MCF 10A (cell line): ENCODE measurements at regions not wholly inside any gene's neighbourhood (a gene's known extent, or its start where the extent isn't known, plus 50 kb on each side); places are given as distances from the start of the nearest gene placed in this dataset.

Experiments
- BruUV-seq: library from RNA; stranded (reverse); fragments of 400-500 nt; replicated peaks from 2 replicates; lab custom pipeline; 2021; lab: Mats Ljungman, UMichigan
- CTCF ChIA-PET: fragments of 300-600 bp; sonication (Branson Sonifier 250); formaldehyde crosslinking; extraction: SDS; loops from one replicate; lab custom pipeline; 2021; ENCODE audit warnings: antibody characterized with exemption, inconsistent platforms; lab: Yijun Ruan, JAX
- POLR2A ChIA-PET: fragments of 300-600, 350-650 bp; sonication (Branson Sonifier 250); formaldehyde crosslinking; extraction: SDS; loops from one replicate; lab custom pipeline; 2020; ENCODE audit warnings: antibody characterized with exemption, inconsistent platforms; lab: Yijun Ruan, JAX
- DNase-seq: peaks from one replicate; pipeline ENCODE4 v3.0.0-alpha.2; 2018; ENCODE audit not compliant: unreplicated experiment
- H3K27ac Mint-ChIP-seq: one replicate; pipeline ENCODE4 v1.8.0; 2022; ENCODE audit warnings: mild to moderate bottlenecking, low read depth, mixed read lengths; ENCODE audit not compliant: unreplicated experiment
- H3K27me3 Mint-ChIP-seq: one replicate; pipeline ENCODE4 v1.8.0; 2022; ENCODE audit warnings: mixed read lengths; ENCODE audit not compliant: insufficient read depth, unreplicated experiment
- H3K36me3 Mint-ChIP-seq: one replicate; pipeline ENCODE4 v1.8.0; 2022; ENCODE audit warnings: mild to moderate bottlenecking, moderate library complexity, mixed read lengths; ENCODE audit not compliant: insufficient read depth, unreplicated experiment
- H3K4me1 Mint-ChIP-seq: one replicate; pipeline ENCODE4 v1.8.0; 2022; ENCODE audit warnings: mixed read lengths; ENCODE audit not compliant: insufficient read depth, unreplicated experiment
- H3K4me3 Mint-ChIP-seq: one replicate; pipeline ENCODE4 v1.8.0; 2022; ENCODE audit warnings: mild to moderate bottlenecking, moderate library complexity, mixed read lengths; ENCODE audit not compliant: unreplicated experiment
- H3K9me3 Mint-ChIP-seq: one replicate; pipeline ENCODE4 v1.8.0; 2022; ENCODE audit warnings: mixed read lengths; ENCODE audit not compliant: unreplicated experiment
- CTCF ChIP-seq: fragments of 200-600 bp; IDR thresholded peaks from one replicate; pipeline ENCODE4 v1.8.0; 2022; ENCODE audit warnings: antibody characterized with exemption, mild to moderate bottlenecking; ENCODE audit not compliant: unreplicated experiment
- intact Hi-C: fragments of 100-400 bp; cut with micrococcal nuclease; formaldehyde crosslinking; loops from 2 replicates; pipeline ENCODE4 v1.14.1; 2022

- TF ChIP-seq CTCF = peak; percentile 25
- no TSS peak for BruUV-seq
- intact Hi-C loops = no loop called here
- Mint-ChIP-seq H3K9me3 (no peaks in the 10 kb centered on the region), H3K27ac (no peak overlapping the region), H3K4me3 (no peak overlapping the region), H3K27me3 (no peaks in the 10 kb centered on the region), H3K4me1 (peaks cover 12% of the 10 kb centered on the region), H3K36me3 (peaks cover 3% of the 10 kb centered on the region)
- ChIA-PET POLR2A (interaction anchor here (0.6 to 3.0 kb wide), 3 partner anchors 20 to 743 kb away, joined by 3 to 9 read pairs (median 3); no protein-coding TSS in a partner anchor), CTCF (interaction anchor here (0.6 to 2.0 kb wide), 5 partner anchors 8 to 27 kb away, joined by 3 to 6 read pairs (median 3); no protein-coding TSS in a partner anchor)
- no peak for DNase-seq
Measured at GRCh38 chr4:78669453-78669852, 106.7 kb upstream of the BMP2K start.

GRCh38 chr4:78671903-78672815, 104.0 kb upstream of the BMP2K start:
- CTCF ChIA-PET = interaction anchor here (0.7 kb wide), 1 partner anchor 85 kb away, joined by 6 read pairs; no protein-coding TSS in a partner anchor
- Mint-ChIP-seq H3K4me3 (no peak overlapping the region), H3K9me3 (no peaks in the 10 kb centered on the region), H3K27me3 (no peaks in the 10 kb centered on the region), H3K27ac (no peak overlapping the region), H3K36me3 (no peaks in the 10 kb centered on the region), H3K4me1 (peaks cover 4% of the 10 kb centered on the region)
- BruUV-seq = no TSS peak
- no peak for DNase-seq
- POLR2A ChIA-PET = interaction anchor here (0.6 to 1.3 kb wide), 4 partner anchors 10 to 266 kb away, joined by 4 to 6 read pairs (median 4); no protein-coding TSS in a partner anchor
- TF ChIP-seq CTCF = no peak
- intact Hi-C loops = no loop called here

GRCh38 chr4:78673337-78673736, 102.8 kb upstream of the BMP2K start:
- ChIA-PET CTCF (interaction anchor here (0.6 kb wide), 1 partner anchor 143 kb away, joined by 3 read pairs; no protein-coding TSS in a partner anchor), POLR2A (interaction anchor here (0.5 to 1.0 kb wide), 2 partner anchors 21 to 23 kb away, joined by 4 to 6 read pairs; no protein-coding TSS in a partner anchor)
- Mint-ChIP-seq H3K4me3 (no peak overlapping the region), H3K4me1 (no peaks in the 10 kb centered on the region), H3K9me3 (no peaks in the 10 kb centered on the region), H3K36me3 (no peaks in the 10 kb centered on the region), H3K27ac (no peak overlapping the region), H3K27me3 (no peaks in the 10 kb centered on the region)
- DNase-seq = no peak
- no TSS peak for BruUV-seq
- no peak for TF ChIP-seq CTCF
- intact Hi-C loops = no loop called here

- no peak for DNase-seq
- no peaks in the 10 kb centered on the region for H3K27me3 Mint-ChIP-seq
- no peak for TF ChIP-seq CTCF
- no peaks in the 10 kb centered on the region for H3K4me1 Mint-ChIP-seq
- H3K4me3 Mint-ChIP-seq = no peak overlapping the region
- H3K9me3 Mint-ChIP-seq = no peaks in the 10 kb centered on the region
- no peaks in the 10 kb centered on the region for H3K36me3 Mint-ChIP-seq
- H3K27ac Mint-ChIP-seq = no peak overlapping the region
- intact Hi-C loops = no loop called here
- BruUV-seq = no TSS peak
- ChIA-PET CTCF (interaction anchor here (0.6 kb wide), 1 partner anchor 94 kb away, joined by 3 read pairs; no protein-coding TSS in a partner anchor), POLR2A (interaction anchor here (0.6 kb wide), 1 partner anchor 238 kb away, joined by 3 read pairs; no protein-coding TSS in a partner anchor)
Measured at GRCh38 chr4:78675325-78675724, 100.8 kb upstream of the BMP2K start.
